CD4-positive, alpha-beta T cell (primary cell): ENCODE measurements at regions not wholly inside any gene's neighbourhood (a gene's known extent, or its start where the extent isn't known, plus 50 kb on each side); places are given as distances from the start of the nearest gene placed in this dataset.

Experiments used
- ATAC-seq: fragments of 200-7000 bp; cut with Tn5 transposase; one replicate; pipeline ENCODE4 v1.10.0; 2022; ENCODE audit warnings: mild to moderate bottlenecking; ENCODE audit not compliant: poor library complexity
- CTCF ChIA-PET: fragments of 350-600 bp; sonication (Branson Sonifier 250); formaldehyde crosslinking; loops from one replicate; lab custom pipeline; 2021; ENCODE audit warnings: antibody characterized with exemption, inconsistent platforms; lab: Charles Lee
- POLR2A ChIA-PET: fragments of 350-600 bp; sonication (Branson Sonifier 250); formaldehyde crosslinking; loops from one replicate; lab custom pipeline; 2021; ENCODE audit warnings: antibody characterized with exemption, inconsistent platforms; lab: Charles Lee
- DNase-seq, 14 experiments: peaks; one replicate each; pipeline ENCODE4 v3.0.0-alpha.2; 2013 to 2020; ENCODE audit warnings: mixed read lengths in 2 of 14
- H3K27ac ChIP-seq, 2 donors: one replicate each; pipeline versions ENCODE4 v1.5.1 to v1.7.0; 2013; ENCODE audit warnings: low read length in 2 of 2, low read depth in 1 of 2, mild to moderate bottlenecking in 1 of 2
- H3K27me3 ChIP-seq, 2 experiments: 1 replicate in 1 of 2; 2 replicates in 1 of 2; pipeline versions ENCODE4 v1.6.1 to v1.7.0; 2013; ENCODE audit warnings: low read length in 2 of 2, control low read depth in 1 of 2, mild to moderate bottlenecking in 1 of 2, moderate library complexity in 1 of 2; ENCODE audit not compliant: insufficient read depth in 2 of 2, control insufficient read depth in 1 of 2
- H3K36me3 ChIP-seq: one replicate; pipeline ENCODE4 v1.6.1; 2013; ENCODE audit warnings: low read length, control low read depth; ENCODE audit not compliant: insufficient read depth
- H3K4me1 ChIP-seq: one replicate; pipeline ENCODE4 v1.6.1; 2013; ENCODE audit warnings: low read length, control low read depth; ENCODE audit not compliant: insufficient read depth
- H3K4me3 ChIP-seq: one replicate; pipeline ENCODE4 v1.5.1; 2013; ENCODE audit warnings: mild to moderate bottlenecking, low read length, moderate library complexity
- H3K9me3 ChIP-seq, 2 experiments: 1 replicate in 1 of 2; 2 replicates in 1 of 2; pipeline versions ENCODE4 v1.6.1 to v1.7.0; 2013; ENCODE audit warnings: low read length in 2 of 2, mild to moderate bottlenecking in 2 of 2, control low read depth in 1 of 2, moderate library complexity in 1 of 2; ENCODE audit not compliant: control insufficient read depth in 1 of 2, insufficient read depth in 1 of 2
- H3K27ac Mint-ChIP-seq: one replicate; pipeline ENCODE4 v1.8.0; 2020; ENCODE audit warnings: mixed read lengths
- H3K27me3 Mint-ChIP-seq: one replicate; pipeline ENCODE4 v1.8.0; 2021; ENCODE audit warnings: mixed read lengths
- H3K36me3 Mint-ChIP-seq: one replicate; pipeline ENCODE4 v1.8.0; 2021; ENCODE audit warnings: low read depth, mixed read lengths
- H3K4me1 Mint-ChIP-seq: one replicate; pipeline ENCODE4 v1.8.0; 2021; ENCODE audit warnings: low read depth, mixed read lengths
- H3K4me3 Mint-ChIP-seq: one replicate; pipeline ENCODE4 v1.8.0; 2020; ENCODE audit warnings: mild to moderate bottlenecking, mixed read lengths
- H3K9me3 Mint-ChIP-seq: one replicate; pipeline ENCODE4 v1.8.0; 2020; ENCODE audit warnings: mixed read lengths
- CTCF ChIP-seq: fragments of 200-600 bp; IDR thresholded peaks from one replicate; pipeline ENCODE4 v1.8.0; 2022; ENCODE audit warnings: antibody characterized with exemption, mild to moderate bottlenecking
- intact Hi-C, 2 experiments: fragments of 100-400 bp; cut with DNase I in 1 of 2; cut with micrococcal nuclease in 1 of 2; formaldehyde crosslinking; loops; one replicate each; pipeline versions ENCODE4 v1.15.1 to v1.9.0; 2023 to 2025; cut with DNase I, micrococcal nuclease

GRCh38 chr10:91745090-91745831, 53.0 kb upstream of the TNKS2 start:
- Histone ChIP-seq H3K9me3 (peaks cover 0 to 4% of the 10 kb centered on the region in 2 experiments), H3K27me3 (peaks cover 14 to 22% of the 10 kb centered on the region in 2 experiments), H3K27ac (no peak overlapping the region), H3K36me3 (no peaks in the 10 kb centered on the region), H3K4me1 (no peaks in the 10 kb centered on the region), H3K4me3 (no peak overlapping the region)
- H3K27me3 Mint-ChIP-seq: peaks cover 60% of the 10 kb centered on the region
- no peak for TF ChIP-seq CTCF
- no peaks in the 10 kb centered on the region for H3K4me1 Mint-ChIP-seq
- ChIA-PET CTCF (interaction anchor here (1.0 kb wide), 1 partner anchor 18 kb away, joined by 4 read pairs; no protein-coding TSS in a partner anchor), POLR2A (no interaction called here)
- intact Hi-C loops: no loop called here
- no peak for DNase-seq
- no peaks in the 10 kb centered on the region for H3K36me3 Mint-ChIP-seq
- H3K27ac Mint-ChIP-seq: no peak overlapping the region
- H3K4me3 Mint-ChIP-seq: no peak overlapping the region
- H3K9me3 Mint-ChIP-seq: no peaks in the 10 kb centered on the region
- no peak for ATAC-seq

DNA sequence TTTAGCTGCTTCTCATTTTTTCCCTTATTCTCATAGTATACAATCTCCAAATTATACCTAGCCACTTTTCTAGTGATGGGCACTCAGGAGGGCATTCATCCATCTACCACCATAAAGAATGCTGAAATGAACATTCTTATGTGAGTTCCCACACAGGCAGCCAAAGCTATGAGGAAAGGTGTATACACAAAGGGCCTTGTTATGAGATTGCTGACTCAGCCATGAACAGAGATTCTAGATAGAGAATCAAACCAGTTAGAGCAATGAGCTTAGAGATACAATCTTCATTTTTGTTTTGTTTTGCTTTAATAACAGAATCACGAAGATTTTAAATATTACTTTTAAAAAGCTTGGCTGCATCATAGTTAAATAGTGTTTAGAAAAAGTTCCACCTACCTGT, 54.8 kb upstream of the TNKS2 start:
- intact Hi-C loops: no loop called here
- Histone ChIP-seq H3K36me3 (no peaks in the 10 kb centered on the region), H3K4me3 (no peak overlapping the region), H3K9me3 (peaks cover 0 to 7% of the 10 kb centered on the region in 2 experiments), H3K4me1 (no peaks in the 10 kb centered on the region), H3K27ac (no peak overlapping the region), H3K27me3 (peaks cover 19 to 34% of the 10 kb centered on the region in 2 experiments)
- H3K4me1 Mint-ChIP-seq: no peaks in the 10 kb centered on the region
- no peak overlapping the region for H3K27ac Mint-ChIP-seq
- H3K36me3 Mint-ChIP-seq: no peaks in the 10 kb centered on the region
- peaks cover 66% of the 10 kb centered on the region for H3K27me3 Mint-ChIP-seq
- H3K4me3 Mint-ChIP-seq: no peak overlapping the region
- H3K9me3 Mint-ChIP-seq: no peaks in the 10 kb centered on the region
- ChIA-PET POLR2A (interaction anchor here (0.7 kb wide), 1 partner anchor 15 kb away, joined by 3 read pairs; no protein-coding TSS in a partner anchor), CTCF (no interaction called here)
- TF ChIP-seq CTCF: no peak
- DNase-seq: no peak
- ATAC-seq: no peak

- no peak overlapping the region for H3K4me3 Mint-ChIP-seq
- no peaks in the 10 kb centered on the region for H3K4me1 Mint-ChIP-seq
- POLR2A ChIA-PET: no interaction called here
- no peaks in the 10 kb centered on the region for H3K9me3 Mint-ChIP-seq
- CTCF ChIA-PET: no interaction called here
- no peaks in the 10 kb centered on the region for H3K36me3 Mint-ChIP-seq
- H3K27me3 Mint-ChIP-seq: peaks cover 78% of the 10 kb centered on the region
- Histone ChIP-seq H3K27ac (no peak overlapping the region), H3K4me3 (no peak overlapping the region), H3K4me1 (no peaks in the 10 kb centered on the region), H3K36me3 (no peaks in the 10 kb centered on the region), H3K27me3 (peaks cover 21 to 47% of the 10 kb centered on the region in 2 experiments), H3K9me3 (peaks cover 0 to 7% of the 10 kb centered on the region in 2 experiments)
- intact Hi-C loops: no loop called here
- no peak for DNase-seq
- no peak overlapping the region for H3K27ac Mint-ChIP-seq
- ATAC-seq: no peak
- TF ChIP-seq CTCF: no peak
Measured at GRCh38 chr10:91742229-91742628, 56.0 kb upstream of the TNKS2 start.
